ENCODE measurements at regions not wholly inside any gene's neighbourhood (a gene's known extent, or its start where the extent isn't known, plus 50 kb on each side); places are given as distances from the start of the nearest gene placed in this dataset.

DNA sequence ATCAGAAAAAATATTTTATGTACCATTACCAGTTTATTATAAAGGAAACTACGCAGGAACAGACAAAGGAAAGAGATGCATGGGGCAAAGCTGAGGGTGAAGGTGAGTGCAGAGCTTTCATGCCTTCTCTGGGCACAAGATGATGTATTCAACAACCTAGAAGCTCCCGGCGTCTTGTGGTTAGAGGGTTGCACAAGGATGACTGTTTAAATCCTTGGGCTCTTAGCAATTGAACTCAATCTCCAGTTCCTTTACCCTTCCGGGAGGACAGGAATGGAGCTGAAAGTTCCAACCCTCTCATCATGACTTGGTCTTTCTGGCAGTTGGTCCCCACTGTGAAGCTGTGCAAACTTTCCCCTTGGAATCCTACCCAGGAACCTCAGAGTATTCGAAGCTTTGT lies 542.0 kb downstream of the EPHA3 start:
- intact Hi-C loops (cut with DNase I): no loop called here
- H3K36me3 ChIP-seq (ENCODE audit: control insufficient read depth in 1 of 2, insufficient read depth in 2 of 2, low read length in 1 of 2): no peaks in the 10 kb centered on the region
- no peak for ATAC-seq (ENCODE audit: low FRiP score)
- no peaks in the 10 kb centered on the region for H3K27me3 ChIP-seq (ENCODE audit: control insufficient read depth in 1 of 2, insufficient read depth in 2 of 2, low read length in 1 of 2)
- H3K4me1 ChIP-seq (ENCODE audit: control insufficient read depth in 1 of 2, insufficient read depth in 2 of 2, low read length in 2 of 2): no peaks in the 10 kb centered on the region
- no peaks in the 10 kb centered on the region for H3K9me3 ChIP-seq (ENCODE audit: control insufficient read depth, low read length)
- no peak for DNase-seq
- no peak overlapping the region for H3K4me3 ChIP-seq (ENCODE audit: low read length in 2 of 2)
- H3K27ac ChIP-seq (ENCODE audit: low read depth in 1 of 2, low read length in 2 of 2): no peak overlapping the region
- WGBS, 2 donors: 96 to 98% methylated on average over 5 of the region's 5 CpGs

DNA sequence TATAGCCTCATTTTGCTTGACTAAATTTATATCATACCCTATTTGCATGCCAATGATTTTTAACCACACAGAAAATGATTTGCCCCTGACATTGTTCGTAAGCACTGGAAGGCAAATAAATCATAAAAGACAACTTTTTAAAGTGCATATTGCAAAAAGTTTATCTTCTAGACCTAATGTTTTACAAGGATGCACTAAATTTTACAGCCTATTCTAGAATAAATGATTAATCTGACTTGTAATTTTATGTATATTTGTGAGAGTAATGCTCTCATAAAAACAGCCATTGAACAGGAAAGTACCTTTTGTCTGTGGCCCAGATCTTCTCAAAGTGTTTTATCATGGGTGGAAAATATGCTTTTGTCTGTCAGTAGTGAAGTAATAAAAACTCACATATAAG lies 546.6 kb downstream of the EPHA3 start:
- Histone ChIP-seq H3K27ac (ENCODE audit: low read depth in 1 of 2, low read length in 2 of 2) (no peak overlapping the region), H3K9me3 (ENCODE audit: control insufficient read depth, low read length) (peaks cover 4% of the 10 kb centered on the region), H3K4me1 (ENCODE audit: control insufficient read depth in 1 of 2, insufficient read depth in 2 of 2, low read length in 2 of 2) (no peaks in the 10 kb centered on the region), H3K4me3 (ENCODE audit: low read length in 2 of 2) (no peak overlapping the region), H3K27me3 (ENCODE audit: control insufficient read depth in 1 of 2, insufficient read depth in 2 of 2, low read length in 1 of 2) (no peaks in the 10 kb centered on the region), H3K36me3 (ENCODE audit: control insufficient read depth in 1 of 2, insufficient read depth in 2 of 2, low read length in 1 of 2) (no peaks in the 10 kb centered on the region)
- intact Hi-C loops (cut with DNase I): no loop called here
- DNase-seq (no peak), ATAC-seq (ENCODE audit: low FRiP score) (no peak)
- WGBS, 2 donors: 9 to 32% methylated on average over 1 of the region's 1 CpG

DNA sequence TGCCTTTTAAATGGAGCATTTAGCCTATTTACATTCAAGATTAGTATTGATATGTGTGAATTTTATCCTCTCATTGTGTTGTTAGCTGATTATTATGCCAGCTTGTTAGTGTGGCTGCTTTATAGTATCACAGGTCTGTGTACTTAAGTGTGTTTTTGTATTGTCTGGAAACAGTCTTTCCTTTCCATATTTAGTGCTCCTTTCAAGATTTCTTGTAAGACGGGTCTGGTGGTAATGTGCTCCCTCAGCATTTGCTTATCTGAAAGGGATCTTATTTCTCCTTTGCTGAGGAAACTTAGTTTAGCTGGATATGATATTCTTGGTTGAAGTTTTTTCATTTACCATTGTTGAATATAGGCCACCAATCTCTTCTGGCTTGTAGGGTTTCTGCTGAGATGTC lies 549.0 kb downstream of the EPHA3 start:
- ATAC-seq (ENCODE audit: low FRiP score): no peak
- Histone ChIP-seq H3K9me3 (ENCODE audit: control insufficient read depth, low read length) (peaks cover 4% of the 10 kb centered on the region), H3K36me3 (ENCODE audit: control insufficient read depth in 1 of 2, insufficient read depth in 2 of 2, low read length in 1 of 2) (no peaks in the 10 kb centered on the region), H3K27ac (ENCODE audit: low read depth in 1 of 2, low read length in 2 of 2) (no peak overlapping the region), H3K4me3 (ENCODE audit: low read length in 2 of 2) (no peak overlapping the region), H3K27me3 (ENCODE audit: control insufficient read depth in 1 of 2, insufficient read depth in 2 of 2, low read length in 1 of 2) (no peaks in the 10 kb centered on the region), H3K4me1 (ENCODE audit: control insufficient read depth in 1 of 2, insufficient read depth in 2 of 2, low read length in 2 of 2) (no peaks in the 10 kb centered on the region)
- 70 to 79% methylated on average over 1 of the region's 1 CpG for WGBS, 2 donors
- DNase-seq: no peak
- intact Hi-C loops (cut with DNase I): no loop called here

DNA sequence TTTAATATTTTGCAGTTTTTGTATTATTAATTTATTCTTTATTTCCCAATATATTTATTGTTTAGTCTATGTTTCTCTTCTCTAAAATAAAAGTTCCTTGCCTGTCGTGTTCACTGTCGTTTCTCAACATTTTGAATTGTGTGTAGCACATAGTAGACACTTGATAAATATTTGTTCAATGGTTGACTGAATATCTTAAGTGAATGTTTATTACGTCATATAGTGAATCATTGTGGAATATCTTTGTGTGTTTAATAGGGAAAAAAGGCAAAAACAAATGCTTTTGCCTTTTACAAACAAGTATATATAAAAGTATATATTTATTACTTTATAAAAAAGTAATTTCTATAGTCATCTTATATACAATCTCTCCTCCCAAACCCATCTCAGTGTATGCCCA lies 572.3 kb downstream of the EPHA3 start:
- DNase-seq: no peak
- H3K36me3 ChIP-seq (ENCODE audit: control insufficient read depth in 1 of 2, insufficient read depth in 2 of 2, low read length in 1 of 2): no peaks in the 10 kb centered on the region
- no peaks in the 10 kb centered on the region for H3K27me3 ChIP-seq (ENCODE audit: control insufficient read depth in 1 of 2, insufficient read depth in 2 of 2, low read length in 1 of 2)
- WGBS, 2 donors: 70 to 80% methylated on average over 3 of the region's 3 CpGs
- no peak for ATAC-seq (ENCODE audit: low FRiP score)
- no peaks in the 10 kb centered on the region for H3K9me3 ChIP-seq (ENCODE audit: control insufficient read depth, low read length)
- H3K4me3 ChIP-seq (ENCODE audit: low read length in 2 of 2): no peak overlapping the region
- no peaks in the 10 kb centered on the region for H3K4me1 ChIP-seq (ENCODE audit: control insufficient read depth in 1 of 2, insufficient read depth in 2 of 2, low read length in 2 of 2)
- H3K27ac ChIP-seq (ENCODE audit: low read depth in 1 of 2, low read length in 2 of 2): no peak overlapping the region
- intact Hi-C loops (cut with DNase I): no loop called here

DNA sequence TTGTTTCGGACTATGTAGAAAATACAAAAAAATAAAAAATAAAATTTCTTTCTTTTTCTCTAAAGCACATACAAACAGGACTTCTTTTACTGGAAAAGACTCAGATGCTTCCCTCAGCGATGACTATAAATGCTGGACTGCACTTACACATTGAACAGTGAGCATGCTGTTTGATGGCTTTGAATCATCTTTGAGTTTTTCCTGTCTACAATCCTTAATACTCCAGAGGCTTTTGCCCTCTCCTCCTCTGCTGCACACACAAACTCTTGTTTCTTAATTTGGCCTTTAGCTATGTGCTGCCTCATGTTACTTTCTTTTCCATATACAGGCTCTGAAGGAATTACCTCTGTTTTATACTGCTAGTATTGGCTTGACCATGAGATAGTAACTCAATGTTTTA lies 575.1 kb downstream of the EPHA3 start:
- no peaks in the 10 kb centered on the region for H3K9me3 ChIP-seq (ENCODE audit: control insufficient read depth, low read length)
- no peak overlapping the region for H3K27ac ChIP-seq (ENCODE audit: low read depth in 1 of 2, low read length in 2 of 2)
- H3K4me3 ChIP-seq (ENCODE audit: low read length in 2 of 2): no peak overlapping the region
- ATAC-seq (ENCODE audit: low FRiP score) (no peak), DNase-seq (no peak)
- H3K36me3 ChIP-seq (ENCODE audit: control insufficient read depth in 1 of 2, insufficient read depth in 2 of 2, low read length in 1 of 2): no peaks in the 10 kb centered on the region
- H3K4me1 ChIP-seq (ENCODE audit: control insufficient read depth in 1 of 2, insufficient read depth in 2 of 2, low read length in 2 of 2): no peaks in the 10 kb centered on the region
- WGBS, 2 donors: 72 to 73% methylated on average over 2 of the region's 2 CpGs
- intact Hi-C loops (cut with DNase I): no loop called here
- H3K27me3 ChIP-seq (ENCODE audit: control insufficient read depth in 1 of 2, insufficient read depth in 2 of 2, low read length in 1 of 2): no peaks in the 10 kb centered on the region

DNA sequence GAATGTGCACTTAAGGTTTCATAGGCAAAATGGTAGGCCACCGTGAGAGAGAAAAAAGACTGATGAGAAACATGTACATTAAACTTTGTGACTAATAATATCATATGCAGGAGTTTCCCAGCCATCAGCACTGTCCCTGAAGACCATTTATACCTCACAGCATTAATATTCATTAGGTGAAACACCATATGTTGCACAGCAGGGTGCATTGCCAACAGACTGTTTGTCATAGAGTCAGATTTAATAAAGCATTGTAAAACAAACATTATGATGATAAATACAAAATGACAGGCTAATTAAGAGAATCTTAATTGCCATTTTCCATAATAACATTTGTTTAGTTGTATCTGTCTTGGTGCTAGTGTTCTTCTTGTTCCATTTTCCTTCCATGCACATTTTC lies 578.3 kb downstream of the EPHA3 start:
- no peak overlapping the region for H3K27ac ChIP-seq (ENCODE audit: low read depth in 1 of 2, low read length in 2 of 2)
- intact Hi-C loops (cut with DNase I): no loop called here
- no peaks in the 10 kb centered on the region for H3K4me1 ChIP-seq (ENCODE audit: control insufficient read depth in 1 of 2, insufficient read depth in 2 of 2, low read length in 2 of 2)
- no peaks in the 10 kb centered on the region for H3K9me3 ChIP-seq (ENCODE audit: control insufficient read depth, low read length)
- DNase-seq: no peak
- 84 to 87% methylated on average over 1 of the region's 1 CpG for WGBS, 2 donors
- no peak for ATAC-seq (ENCODE audit: low FRiP score)
- no peaks in the 10 kb centered on the region for H3K27me3 ChIP-seq (ENCODE audit: control insufficient read depth in 1 of 2, insufficient read depth in 2 of 2, low read length in 1 of 2)
- H3K4me3 ChIP-seq (ENCODE audit: low read length in 2 of 2): no peak overlapping the region
- H3K36me3 ChIP-seq (ENCODE audit: control insufficient read depth in 1 of 2, insufficient read depth in 2 of 2, low read length in 1 of 2): no peaks in the 10 kb centered on the region

DNA sequence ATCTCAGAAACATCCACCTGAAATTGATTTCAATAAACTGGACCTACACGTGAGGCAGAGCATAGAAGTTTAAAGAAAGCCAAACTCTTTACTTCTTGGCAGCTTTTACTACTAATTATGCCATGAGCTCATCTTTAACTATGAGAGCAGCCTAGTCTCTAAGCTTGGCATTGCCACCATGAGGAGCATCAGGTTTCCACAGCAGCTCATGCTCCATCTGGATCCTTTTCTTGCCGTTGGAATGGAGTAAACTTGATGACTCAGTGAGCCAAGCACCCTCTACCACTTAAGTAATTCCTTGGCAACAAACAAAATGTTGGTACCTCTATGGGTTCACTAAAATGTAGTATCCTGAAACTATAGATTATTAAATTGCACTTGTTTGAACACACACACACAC lies 583.2 kb downstream of the EPHA3 start:
- ATAC-seq (ENCODE audit: low FRiP score) (no peak), DNase-seq (no peak)
- no peaks in the 10 kb centered on the region for H3K9me3 ChIP-seq (ENCODE audit: control insufficient read depth, low read length)
- 4 to 13% methylated on average over 2 of the region's 2 CpGs for whole genome bisulfite sequencing, 2 donors
- intact Hi-C loops (cut with DNase I): no loop called here
- no peak overlapping the region for H3K27ac ChIP-seq (ENCODE audit: low read depth in 1 of 2, low read length in 2 of 2)
- H3K27me3 ChIP-seq (ENCODE audit: control insufficient read depth in 1 of 2, insufficient read depth in 2 of 2, low read length in 1 of 2): no peaks in the 10 kb centered on the region
- H3K36me3 ChIP-seq (ENCODE audit: control insufficient read depth in 1 of 2, insufficient read depth in 2 of 2, low read length in 1 of 2): no peaks in the 10 kb centered on the region
- peaks cover 0 to 3% of the 10 kb centered on the region in 2 donors for H3K4me1 ChIP-seq (ENCODE audit: control insufficient read depth in 1 of 2, insufficient read depth in 2 of 2, low read length in 2 of 2)
- H3K4me3 ChIP-seq (ENCODE audit: low read length in 2 of 2): no peak overlapping the region

DNA sequence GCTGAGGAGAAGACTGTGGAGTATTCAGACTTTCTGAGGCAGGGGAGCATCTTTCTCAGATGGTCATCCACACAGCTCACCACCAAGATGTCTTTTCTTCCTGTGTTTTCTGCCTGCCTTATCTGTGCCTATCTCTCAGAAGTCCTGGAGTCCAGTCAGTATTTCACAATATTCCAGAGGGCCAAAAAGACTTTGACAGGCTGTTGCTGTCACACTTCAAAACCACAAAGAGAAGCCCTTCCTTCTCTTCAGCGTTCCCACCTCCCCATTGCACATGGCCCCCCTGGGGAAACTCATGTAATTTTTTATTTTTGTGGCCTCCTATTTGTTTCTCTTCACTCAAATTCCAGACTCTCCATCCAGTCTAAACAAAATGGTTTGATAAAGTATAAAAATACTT lies 585.2 kb downstream of the EPHA3 start:
- no peak overlapping the region for H3K27ac ChIP-seq (ENCODE audit: low read depth in 1 of 2, low read length in 2 of 2)
- intact Hi-C loops (cut with DNase I): no loop called here
- no peak overlapping the region for H3K4me3 ChIP-seq (ENCODE audit: low read length in 2 of 2)
- no peaks in the 10 kb centered on the region for H3K27me3 ChIP-seq (ENCODE audit: control insufficient read depth in 1 of 2, insufficient read depth in 2 of 2, low read length in 1 of 2)
- H3K36me3 ChIP-seq (ENCODE audit: control insufficient read depth in 1 of 2, insufficient read depth in 2 of 2, low read length in 1 of 2): no peaks in the 10 kb centered on the region
- ATAC-seq (ENCODE audit: low FRiP score) (no peak), DNase-seq (no peak)
- WGBS, 2 donors: 3 to 5% methylated on average over 1 of the region's 1 CpG
- no peaks in the 10 kb centered on the region for H3K9me3 ChIP-seq (ENCODE audit: control insufficient read depth, low read length)
- peaks cover 0 to 3% of the 10 kb centered on the region in 2 donors for H3K4me1 ChIP-seq (ENCODE audit: control insufficient read depth in 1 of 2, insufficient read depth in 2 of 2, low read length in 2 of 2)

DNA sequence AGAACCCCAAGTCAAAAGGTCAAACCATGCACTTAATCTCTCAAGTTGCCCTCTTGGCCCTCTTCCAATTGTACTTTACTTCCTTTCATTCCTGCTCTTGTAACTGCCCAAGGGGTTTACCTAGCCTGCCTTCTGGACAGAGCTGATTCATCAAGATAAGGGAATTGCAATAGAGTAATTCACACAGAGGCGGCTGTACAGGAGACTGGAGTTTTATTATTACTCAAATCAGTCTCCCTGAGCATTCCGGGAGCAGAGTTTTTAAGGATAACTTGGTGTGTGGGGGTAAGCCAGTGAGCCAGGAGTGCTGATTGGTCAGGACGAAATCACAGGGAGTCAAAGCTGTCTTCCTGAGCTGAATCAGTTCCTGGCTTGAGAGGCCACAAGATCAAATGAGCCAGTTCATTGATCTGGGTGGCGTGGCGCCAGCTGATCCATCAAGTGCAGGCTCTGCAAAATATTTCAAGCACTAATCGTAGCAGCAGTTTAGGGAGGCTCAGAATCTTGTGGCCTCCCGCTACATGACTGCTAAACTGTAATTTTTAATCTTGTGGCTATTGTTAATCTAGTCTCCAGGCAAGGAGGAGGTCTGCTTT lies 590.0 kb downstream of the EPHA3 start:
- H3K9me3 ChIP-seq (ENCODE audit: control insufficient read depth, low read length): peaks cover 2% of the 10 kb centered on the region
- 90% methylated on average over 7 of the region's 7 CpGs for WGBS, 2 donors
- peaks cover 0 to 3% of the 10 kb centered on the region in 2 donors for H3K4me1 ChIP-seq (ENCODE audit: control insufficient read depth in 1 of 2, insufficient read depth in 2 of 2, low read length in 2 of 2)
- H3K27me3 ChIP-seq (ENCODE audit: control insufficient read depth in 1 of 2, insufficient read depth in 2 of 2, low read length in 1 of 2): no peaks in the 10 kb centered on the region
- H3K4me3 ChIP-seq (ENCODE audit: low read length in 2 of 2): no peak overlapping the region
- no peaks in the 10 kb centered on the region for H3K36me3 ChIP-seq (ENCODE audit: control insufficient read depth in 1 of 2, insufficient read depth in 2 of 2, low read length in 1 of 2)
- DNase-seq (no peak), ATAC-seq (ENCODE audit: low FRiP score) (no peak)
- no peak overlapping the region for H3K27ac ChIP-seq (ENCODE audit: low read depth in 1 of 2, low read length in 2 of 2)
- intact Hi-C loops (cut with DNase I): no loop called here

All from aorta (tissue), 5 donors.